ENCODE measurements at regions not wholly inside any gene's neighbourhood (a gene's known extent, or its start where the extent isn't known, plus 50 kb on each side); places are given as distances from the start of the nearest gene placed in this dataset.
A peak's percentile ranks its signal among the peaks of the same experiment; 100 is the strongest.

DNA sequence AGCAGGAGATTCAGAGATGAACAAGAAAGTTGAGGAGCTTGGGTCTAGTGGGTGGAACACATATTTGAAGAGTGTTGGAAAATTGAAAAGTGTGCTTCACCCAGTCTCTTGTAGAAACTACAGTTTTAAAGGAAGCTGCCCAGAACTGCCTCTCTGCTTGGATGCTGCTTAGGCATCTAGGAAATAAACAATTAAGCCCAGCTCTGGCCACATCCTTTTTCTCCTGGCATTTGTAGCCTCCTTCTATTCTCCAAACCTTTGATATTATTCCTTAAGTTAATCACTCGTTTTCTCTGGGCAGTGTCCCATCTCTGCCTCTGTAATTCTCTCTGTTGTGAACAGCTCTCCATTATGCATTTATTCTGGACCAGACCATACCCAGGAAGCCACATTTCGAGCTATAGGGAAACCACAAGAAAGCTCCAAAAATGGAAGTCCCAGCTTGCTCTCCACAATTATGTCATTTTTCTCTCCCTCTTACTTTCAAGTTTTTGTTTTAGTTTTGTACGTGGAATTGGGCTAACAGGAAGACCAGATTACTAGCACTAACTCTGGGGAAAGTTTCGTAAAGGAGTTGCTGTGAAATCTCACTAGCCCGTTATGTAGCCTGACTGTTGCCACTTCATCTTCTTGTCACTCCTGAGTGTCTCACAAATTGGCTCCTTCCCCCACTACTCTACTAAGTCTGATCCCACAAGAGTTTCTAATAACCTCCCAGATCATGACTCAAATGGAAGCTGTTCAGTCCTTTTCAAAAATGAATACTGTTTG is 102.2 kb downstream of the NTMT2 start:
- TF ChIP-seq, protein P1, sequence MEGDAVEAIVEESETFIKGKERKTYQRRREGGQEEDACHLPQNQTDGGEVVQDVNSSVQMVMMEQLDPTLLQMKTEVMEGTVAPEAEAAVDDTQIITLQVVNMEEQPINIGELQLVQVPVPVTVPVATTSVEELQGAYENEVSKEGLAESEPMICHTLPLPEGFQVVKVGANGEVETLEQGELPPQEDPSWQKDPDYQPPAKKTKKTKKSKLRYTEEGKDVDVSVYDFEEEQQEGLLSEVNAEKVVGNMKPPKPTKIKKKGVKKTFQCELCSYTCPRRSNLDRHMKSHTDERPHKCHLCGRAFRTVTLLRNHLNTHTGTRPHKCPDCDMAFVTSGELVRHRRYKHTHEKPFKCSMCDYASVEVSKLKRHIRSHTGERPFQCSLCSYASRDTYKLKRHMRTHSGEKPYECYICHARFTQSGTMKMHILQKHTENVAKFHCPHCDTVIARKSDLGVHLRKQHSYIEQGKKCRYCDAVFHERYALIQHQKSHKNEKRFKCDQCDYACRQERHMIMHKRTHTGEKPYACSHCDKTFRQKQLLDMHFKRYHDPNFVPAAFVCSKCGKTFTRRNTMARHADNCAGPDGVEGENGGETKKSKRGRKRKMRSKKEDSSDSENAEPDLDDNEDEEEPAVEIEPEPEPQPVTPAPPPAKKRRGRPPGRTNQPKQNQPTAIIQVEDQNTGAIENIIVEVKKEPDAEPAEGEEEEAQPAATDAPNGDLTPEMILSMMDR (IDR thresholded peaks at IDR 0.05; ENCODE audit: extremely low read depth, insufficient read depth, missing control alignments), result no peak
- peak; percentile 20 for DNase-seq (ENCODE audit: low spot score)
- in situ Hi-C loops (cut with MboI; ENCODE audit: low pct_unique_long_range_greater_than_20kb, low sequenced_read_pairs, unreplicated experiment), result no loop called here

- DNase-seq (ENCODE audit: low spot score), result no peak
- in situ Hi-C loops (cut with MboI; ENCODE audit: low pct_unique_long_range_greater_than_20kb, low sequenced_read_pairs, unreplicated experiment), result no loop called here
- TF ChIP-seq, protein P1 (IDR thresholded peaks at IDR 0.05; ENCODE audit: extremely low read depth, insufficient read depth, missing control alignments), result no peak
Measured at GRCh38 chr1:170250531-170251276, 104.9 kb downstream of the NTMT2 start.

GRCh38 chr1:170252851-170253579 is 107.3 kb downstream of the NTMT2 start:
- TF ChIP-seq, protein P1 (IDR thresholded peaks at IDR 0.05; ENCODE audit: extremely low read depth, insufficient read depth, missing control alignments), result no peak
- in situ Hi-C loops (cut with MboI; ENCODE audit: low pct_unique_long_range_greater_than_20kb, low sequenced_read_pairs, unreplicated experiment), result no loop called here
- DNase-seq (ENCODE audit: low spot score), result no peak

- TF ChIP-seq, protein P1 (IDR thresholded peaks at IDR 0.05; ENCODE audit: extremely low read depth, insufficient read depth, missing control alignments), result no peak
- DNase-seq (ENCODE audit: low spot score), result no peak
- in situ Hi-C loops (cut with MboI; ENCODE audit: low pct_unique_long_range_greater_than_20kb, low sequenced_read_pairs, unreplicated experiment), result no loop called here
Measured at GRCh38 chr1:170254371-170254770, 108.6 kb downstream of the NTMT2 start.

DNA sequence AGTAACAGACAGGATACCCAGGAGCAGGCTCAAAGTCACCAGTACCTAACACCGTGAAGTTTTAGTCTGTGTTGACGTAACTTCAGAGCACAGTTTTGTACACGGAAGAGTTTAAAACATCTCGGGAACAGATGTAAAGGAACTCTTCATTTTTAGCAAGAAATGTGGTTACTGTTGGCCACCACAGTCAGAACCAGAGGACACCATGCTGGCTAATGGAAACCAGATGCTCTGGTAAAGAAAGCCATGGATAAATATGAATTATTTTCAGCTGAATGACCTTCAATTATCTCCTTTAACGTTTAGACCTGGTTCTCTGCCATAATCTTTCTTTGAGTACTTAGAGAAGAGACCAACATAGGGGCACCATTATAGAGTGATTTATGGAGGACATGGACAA is 115.9 kb downstream of the NTMT2 start:
- TF ChIP-seq, protein P1 (IDR thresholded peaks at IDR 0.05; ENCODE audit: extremely low read depth, insufficient read depth, missing control alignments), result no peak
- DNase-seq (ENCODE audit: low spot score), result no peak
- in situ Hi-C loops (cut with MboI; ENCODE audit: low pct_unique_long_range_greater_than_20kb, low sequenced_read_pairs, unreplicated experiment), result no loop called here

DNA sequence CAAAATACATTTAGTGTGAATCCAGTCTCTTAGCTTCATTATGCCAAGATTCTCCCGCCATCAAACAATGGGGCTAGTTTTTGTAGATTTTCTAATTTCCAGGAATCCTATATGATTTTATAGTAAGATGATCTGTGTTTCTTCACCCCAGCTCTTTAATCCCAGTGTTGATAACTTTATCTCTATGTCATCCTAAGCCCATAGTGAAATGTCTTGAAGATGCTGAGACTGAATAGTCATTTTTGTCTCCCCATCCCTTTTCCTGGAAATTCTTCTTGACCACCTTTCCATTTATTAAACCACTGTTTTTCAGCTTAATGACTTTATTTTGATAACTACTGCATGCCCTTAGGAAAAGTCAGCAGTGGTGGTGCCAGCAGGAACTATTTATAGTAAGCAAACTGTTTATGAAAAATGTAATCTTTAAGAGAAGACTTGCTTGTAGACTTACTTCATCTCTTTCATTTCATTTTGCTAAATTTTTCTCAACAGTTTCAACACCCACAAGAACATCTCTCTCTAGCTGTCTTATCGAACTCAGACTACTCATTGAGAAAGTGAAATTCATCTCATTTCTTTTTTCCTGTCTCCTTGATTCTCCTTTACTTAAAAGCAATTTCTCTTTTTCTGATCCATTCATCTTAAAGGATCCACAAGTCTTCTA is 116.6 kb downstream of the NTMT2 start:
- DNase-seq (ENCODE audit: low spot score), result no peak
- in situ Hi-C loops (cut with MboI; ENCODE audit: low pct_unique_long_range_greater_than_20kb, low sequenced_read_pairs, unreplicated experiment), result no loop called here

More for the DNA sequence above, 116.6 kb downstream of the NTMT2 start:
- TF ChIP-seq, protein P1 (IDR thresholded peaks at IDR 0.05; ENCODE audit: extremely low read depth, insufficient read depth, missing control alignments), result no peak
